H1 (cell line): ENCODE measurements at regions not wholly inside any gene's neighbourhood (a gene's known extent, or its start where the extent isn't known, plus 50 kb on each side); places are given as distances from the start of the nearest gene placed in this dataset.

Experiments used
- CTCF ChIA-PET: fragments of 300-600 bp; sonication (Branson Sonifier 250); formaldehyde crosslinking; loops from one replicate; lab custom pipeline; 2021; ENCODE audit not compliant: partially characterized antibody; lab: Charles Lee
- POLR2A ChIA-PET: fragments of 300-600 bp; sonication (Branson Sonifier 250); formaldehyde crosslinking; loops from one replicate; lab custom pipeline; 2021; ENCODE audit warnings: inconsistent platforms; ENCODE audit not compliant: partially characterized antibody; lab: Charles Lee
- DNase-seq, 2 experiments: peaks; one replicate each; pipeline versions ENCODE4 v3.0.0 to v3.0.0-alpha.2; 2010 to 2022; ENCODE audit warnings: low spot score in 2 of 2, low read depth in 1 of 2, mixed read lengths in 1 of 2
- FAIRE-seq: peaks from 2 replicates; lab custom pipeline; 2011; peaks lifted over from hg19 to GRCh38; lab: Jason Lieb, UNC
- H2AFZ ChIP-seq: 2 replicates; pipeline ENCODE4 v1.8.1; 2012; ENCODE audit warnings: low read length, inconsistent platforms
- H2AK5ac ChIP-seq: 2 replicates; pipeline ENCODE4 v1.6.1; 2013; ENCODE audit warnings: low read depth, low read length
- H2BK120ac ChIP-seq: replicated peaks from 2 replicates; pipeline ENCODE3; 2013; ENCODE audit warnings: low read depth, low read length, inconsistent platforms
- H2BK12ac ChIP-seq: 2 replicates; pipeline ENCODE4 v1.6.1; 2013; ENCODE audit warnings: low read depth, low read length
- H2BK15ac ChIP-seq: 2 replicates; pipeline ENCODE4 v1.6.1; 2013; ENCODE audit warnings: low read length
- H2BK20ac ChIP-seq: 2 replicates; pipeline ENCODE4 v1.6.1; 2013; ENCODE audit warnings: low read length
- H2BK5ac ChIP-seq: 2 replicates; pipeline ENCODE4 v1.6.1; 2013; ENCODE audit warnings: low read depth, low read length
- H3K14ac ChIP-seq: 2 replicates; pipeline ENCODE4 v1.6.1; 2013; ENCODE audit warnings: inconsistent platforms; ENCODE audit not compliant: insufficient read length
- H3K18ac ChIP-seq: 2 replicates; pipeline ENCODE4 v1.6.1; 2013; ENCODE audit warnings: low read length; ENCODE audit errors: extremely low read depth
- H3K23ac ChIP-seq: 2 replicates; pipeline ENCODE4 v1.6.1; 2013; ENCODE audit warnings: inconsistent platforms; ENCODE audit not compliant: insufficient read length
- H3K23me2 ChIP-seq: 2 replicates; pipeline ENCODE4 v1.6.1; 2013; ENCODE audit warnings: low read depth, low read length
- H3K27ac ChIP-seq: 2 replicates; pipeline ENCODE4 v1.6.1; 2011; ENCODE audit warnings: low read depth, low read length, inconsistent platforms
- H3K27me3 ChIP-seq, 4 experiments: replicated peaks in 1 of 4; 1 replicate in 1 of 4; 2 replicates in 3 of 4; pipeline versions ENCODE4 v1.6.1 to v1.8.1; 2011 to 2013; ENCODE audit warnings: low read length in 3 of 4, mild to moderate bottlenecking in 3 of 4, inconsistent platforms in 2 of 4, mixed read lengths in 2 of 4, moderate library complexity in 1 of 4; ENCODE audit not compliant: control insufficient read depth in 3 of 4, insufficient read depth in 3 of 4; ENCODE audit errors: extremely low read depth in 1 of 4
- H3K36me3 ChIP-seq, 4 experiments: 2 replicates each; pipeline versions ENCODE4 v1.6.1 to v1.8.1; 2011 to 2013; ENCODE audit warnings: mild to moderate bottlenecking in 4 of 4, low read length in 3 of 4, moderate library complexity in 2 of 4, control low read depth in 1 of 4, inconsistent platforms in 1 of 4; ENCODE audit not compliant: insufficient read depth in 4 of 4, control insufficient read depth in 2 of 4
- H3K4ac ChIP-seq: replicated peaks from 2 replicates; pipeline ENCODE3; 2013; ENCODE audit warnings: low read length, low read depth, mixed read lengths, inconsistent platforms; ENCODE audit not compliant: insufficient read length
- H3K4me1 ChIP-seq, 4 experiments: replicated peaks in 1 of 4; 1 replicate in 1 of 4; 2 replicates in 3 of 4; pipeline versions ENCODE4 v1.6.1 to v1.8.1; 2011 to 2013; ENCODE audit warnings: low read length in 3 of 4, inconsistent platforms in 2 of 4, mixed read lengths in 1 of 4; ENCODE audit not compliant: insufficient read depth in 4 of 4, control insufficient read depth in 3 of 4
- H3K4me2 ChIP-seq, 2 experiments: 2 replicates each; pipeline versions ENCODE4 v1.6.1 to v1.8.1; 2011 to 2013; ENCODE audit warnings: low read depth in 2 of 2, low read length in 2 of 2, control low read depth in 1 of 2, inconsistent platforms in 1 of 2, mild to moderate bottlenecking in 1 of 2; ENCODE audit not compliant: insufficient read depth in 1 of 2
- H3K4me3 ChIP-seq, 4 experiments: fragments of 200-600, 300-600 bp in 1 of 4; sonication (generic), shearing (Covaris generic), sonication (Bioruptor Twin) in 1 of 4; 2 replicates each; pipeline versions ENCODE4 v1.5.1 to v1.8.1; 2011 to 2016; ENCODE audit warnings: low read length in 4 of 4, low read depth in 3 of 4, control low read depth in 2 of 4, inconsistent platforms in 2 of 4, mild to moderate bottlenecking in 2 of 4, mixed read lengths in 1 of 4, moderate library complexity in 1 of 4; ENCODE audit not compliant: insufficient read depth in 2 of 4; ENCODE audit errors: extremely low read depth in 1 of 4
- H3K56ac ChIP-seq: replicated peaks from 2 replicates; pipeline ENCODE3; 2013; ENCODE audit warnings: low read depth, mild to moderate bottlenecking, mixed read lengths, low read length, inconsistent platforms; ENCODE audit not compliant: insufficient read length
- H3K79me1 ChIP-seq: 2 replicates; pipeline ENCODE4 v1.6.1; 2013; ENCODE audit warnings: low read depth, low read length, control low read depth
- H3K79me2 ChIP-seq, 2 experiments: 2 replicates each; pipeline versions ENCODE4 v1.6.1 to v1.8.1; 2012 to 2013; ENCODE audit warnings: low read length in 2 of 2, mild to moderate bottlenecking in 2 of 2, inconsistent platforms in 1 of 2; ENCODE audit not compliant: insufficient read depth in 2 of 2, control insufficient read depth in 1 of 2
- H3K9ac ChIP-seq, 4 experiments: replicated peaks in 1 of 4; 1 replicate in 1 of 4; 2 replicates in 3 of 4; pipeline versions ENCODE4 v1.6.1 to v1.8.1; 2011 to 2013; ENCODE audit warnings: low read depth in 3 of 4, low read length in 3 of 4, control low read depth in 2 of 4, mild to moderate bottlenecking in 2 of 4, moderate library complexity in 2 of 4, inconsistent platforms in 1 of 4; ENCODE audit errors: extremely low read depth in 1 of 4
- H3K9me3 ChIP-seq, 2 experiments: 2 replicates each; pipeline versions ENCODE4 v1.6.1 to v1.8.1; 2012 to 2013; ENCODE audit warnings: mild to moderate bottlenecking in 2 of 2, moderate library complexity in 2 of 2, control low read depth in 1 of 2, inconsistent platforms in 1 of 2, low read depth in 1 of 2, low read length in 1 of 2, mixed read lengths in 1 of 2; ENCODE audit not compliant: insufficient read depth in 2 of 2
- H4K20me1 ChIP-seq, 2 experiments: replicated peaks in 1 of 2; 2 replicates each; pipeline versions ENCODE3 to v1.8.1; 2011 to 2013; ENCODE audit warnings: inconsistent platforms in 2 of 2, low read length in 2 of 2, mild to moderate bottlenecking in 1 of 2; ENCODE audit not compliant: insufficient read depth in 2 of 2, control insufficient read depth in 1 of 2
- H4K5ac ChIP-seq: 2 replicates; pipeline ENCODE4 v1.6.1; 2013; ENCODE audit warnings: low read length, low read depth, mixed read lengths, inconsistent platforms; ENCODE audit not compliant: insufficient read length
- H4K8ac ChIP-seq: 2 replicates; pipeline ENCODE4 v1.8.0; 2013; ENCODE audit warnings: mild to moderate bottlenecking, moderate library complexity, low read length, inconsistent platforms; ENCODE audit not compliant: insufficient read depth; ENCODE audit errors: extremely low read depth
- H4K91ac ChIP-seq: replicated peaks from 2 replicates; pipeline ENCODE3; 2013; ENCODE audit warnings: low read length, mixed read lengths, inconsistent platforms; ENCODE audit not compliant: insufficient read length
- ASH2L ChIP-seq: fragments of 200-600, 300-600 bp; sonication (generic); IDR thresholded peaks from one replicate; pipeline ENCODE4 v1.7.1; 2017; ENCODE audit warnings: low read length
- WGBS, 2 experiments: shearing (Covaris generic) in 1 of 2; methylation state at CpG; one replicate each; pipeline versions ENCODE4 v1.1.6 to v1.1.7; 2013 to 2015; ENCODE audit warnings: low lambda C conversion rate in 2 of 2, mixed read lengths in 2 of 2, inconsistent platforms in 1 of 2, low coverage in 1 of 2, missing lambda C conversion rate in 1 of 2; ENCODE audit not compliant: insufficient replicate concordance in 2 of 2, insufficient coverage in 1 of 2, insufficient read length in 1 of 2; ENCODE audit errors: extremely low coverage in 1 of 2, missing lambda C conversion rate in 1 of 2; 5-methylcytosine and 5-hydroxymethylcytosine counted together

- H2AK5ac ChIP-seq, result no peak overlapping the region
- H3K56ac ChIP-seq, result no peak overlapping the region
- no peak overlapping the region for H3K4ac ChIP-seq
- no peak overlapping the region for H3K4me3 ChIP-seq
- no peak overlapping the region for H2BK15ac ChIP-seq
- H2AFZ ChIP-seq, result no peak overlapping the region
- peak overlapping the region in 1 of 2 experiments; percentile 9; a peak in 1 of 4 replicates for H3K4me2 ChIP-seq
- H4K5ac ChIP-seq, result no peak overlapping the region
- no peak for FAIRE-seq
- no peak overlapping the region for H4K8ac ChIP-seq
- H3K23me2 ChIP-seq, result no peaks in the 10 kb centered on the region
- no peak for TF ChIP-seq ASH2L
- no peaks in the 10 kb centered on the region for H3K79me1 ChIP-seq
- ChIA-PET CTCF (interaction anchor here (0.9 to 1.5 kb wide), 4 partner anchors 8 to 121 kb away, joined by 3 to 7 read pairs (median 4); no protein-coding TSS in a partner anchor), POLR2A (interaction anchor here (0.9 to 1.7 kb wide), 2 partner anchors 9 to 11 kb away, joined by 3 to 4 read pairs; no protein-coding TSS in a partner anchor)
- no peaks in the 10 kb centered on the region for H3K27me3 ChIP-seq
- H3K18ac ChIP-seq, result no peak overlapping the region; the same call in 1 of the 2 replicates
- H3K9me3 ChIP-seq, result no peaks in the 10 kb centered on the region
- no peak overlapping the region for H3K27ac ChIP-seq
- H3K4me1 ChIP-seq, result peaks cover 1 to 5% (median 4%) of the 10 kb centered on the region in 4 experiments; a peak in 3 of 7 replicates
- no peak overlapping the region for H3K14ac ChIP-seq
- no peak overlapping the region for H4K91ac ChIP-seq
- H2BK120ac ChIP-seq, result no peak overlapping the region
- H3K9ac ChIP-seq, result no peak overlapping the region
- no peak overlapping the region for H2BK5ac ChIP-seq
- no peak overlapping the region for H2BK12ac ChIP-seq
- no peak for DNase-seq
- H3K36me3 ChIP-seq, result no peaks in the 10 kb centered on the region
- no peak overlapping the region for H3K23ac ChIP-seq
- no peak overlapping the region for H2BK20ac ChIP-seq
- 86% methylated on average over 2 of the region's 2 CpGs; no CpG with 5 or more reads in 1 of the 2 experiments for WGBS, 2 experiments
- H3K79me2 ChIP-seq, result 0 out of 4 replicates have a peak, but pooled peaks cover 0 to 7% of the 10 kb centered on the region in 2 experiments
- H4K20me1 ChIP-seq, result no peaks in the 10 kb centered on the region
Observed at GRCh38 chr4:112885897-112886296, 163.6 kb upstream of the ANK2 start.
